Mesenchymal stem cell (in vitro differentiated cells and primary cell): ENCODE measurements at regions not wholly inside any gene's neighbourhood (a gene's known extent, or its start where the extent isn't known, plus 50 kb on each side); places are given as distances from the start of the nearest gene placed in this dataset.

Source experiments
- DNase-seq: peaks from one replicate; pipeline ENCODE4 v3.0.0-alpha.2; 2013
- H2AFZ ChIP-seq: one replicate; pipeline ENCODE4 v1.6.1; 2013; ENCODE audit warnings: low read depth, mild to moderate bottlenecking, control low read depth, inconsistent platforms, low read length, moderate library complexity
- H2AK5ac ChIP-seq: 2 replicates; pipeline ENCODE4 v1.6.1; 2013; ENCODE audit warnings: low read length, moderate library complexity, mild to moderate bottlenecking, inconsistent platforms; ENCODE audit not compliant: severe bottlenecking
- H2BK120ac ChIP-seq: one replicate; pipeline ENCODE4 v1.6.1; 2013; ENCODE audit warnings: low read depth, mild to moderate bottlenecking, inconsistent platforms, low read length, moderate library complexity
- H2BK12ac ChIP-seq, 2 experiments: one replicate each; pipeline ENCODE4 v1.6.1; 2013; ENCODE audit warnings: inconsistent platforms in 2 of 2, low read length in 2 of 2, mild to moderate bottlenecking in 2 of 2, moderate library complexity in 2 of 2, control low read depth in 1 of 2
- H2BK15ac ChIP-seq: one replicate; pipeline ENCODE4 v1.6.1; 2013; ENCODE audit warnings: mild to moderate bottlenecking, low read depth, inconsistent platforms; ENCODE audit not compliant: poor library complexity, severe bottlenecking
- H2BK5ac ChIP-seq: 2 replicates; pipeline ENCODE4 v1.6.1; 2013; ENCODE audit warnings: low read depth, mild to moderate bottlenecking, low read length, control low read depth, inconsistent platforms; ENCODE audit not compliant: poor library complexity, severe bottlenecking
- H3K14ac ChIP-seq, 2 experiments: one replicate each; pipeline ENCODE4 v1.6.1; 2013; ENCODE audit warnings: inconsistent platforms in 2 of 2, low read length in 2 of 2, control low read depth in 1 of 2, mild to moderate bottlenecking in 1 of 2, moderate library complexity in 1 of 2
- H3K18ac ChIP-seq, 2 experiments: one replicate each; pipeline ENCODE4 v1.6.1; 2013; ENCODE audit warnings: inconsistent platforms in 2 of 2, low read length in 2 of 2, control low read depth in 1 of 2, low read depth in 1 of 2, mild to moderate bottlenecking in 1 of 2
- H3K23ac ChIP-seq, 2 experiments: one replicate each; pipeline ENCODE4 v1.6.1; 2013; ENCODE audit warnings: inconsistent platforms in 2 of 2, low read length in 2 of 2, mild to moderate bottlenecking in 2 of 2, moderate library complexity in 2 of 2, control low read depth in 1 of 2
- H3K27ac ChIP-seq: 2 replicates; pipeline ENCODE4 v1.5.1; 2013; ENCODE audit warnings: mild to moderate bottlenecking, moderate library complexity, low read length, control low read depth, inconsistent platforms; ENCODE audit not compliant: poor library complexity, severe bottlenecking
- H3K27me3 ChIP-seq, 2 experiments: 2 replicates each; pipeline versions ENCODE4 v1.6.1 to v1.7.0; 2013; ENCODE audit warnings: low read length in 2 of 2, mild to moderate bottlenecking in 2 of 2, moderate library complexity in 2 of 2, control low read depth in 1 of 2, inconsistent platforms in 1 of 2; ENCODE audit not compliant: control insufficient read depth in 1 of 2, insufficient read depth in 1 of 2
- H3K36me3 ChIP-seq, 2 experiments: 2 replicates each; pipeline versions ENCODE4 v1.6.1 to v1.7.0; 2013; ENCODE audit warnings: low read length in 2 of 2, control low read depth in 1 of 2, inconsistent platforms in 1 of 2, low read depth in 1 of 2, mild to moderate bottlenecking in 1 of 2; ENCODE audit not compliant: insufficient read depth in 2 of 2, control insufficient read depth in 1 of 2
- H3K4ac ChIP-seq, 2 experiments: one replicate each; pipeline ENCODE4 v1.6.1; 2013; ENCODE audit warnings: inconsistent platforms in 2 of 2, low read length in 2 of 2, mild to moderate bottlenecking in 2 of 2, moderate library complexity in 2 of 2, control low read depth in 1 of 2, low read depth in 1 of 2
- H3K4me1 ChIP-seq: 2 replicates; pipeline ENCODE4 v1.6.1; 2013; ENCODE audit warnings: low read depth, low read length, control low read depth; ENCODE audit not compliant: control insufficient read depth, insufficient read depth
- H3K4me2 ChIP-seq: 2 replicates; pipeline ENCODE4 v1.6.1; 2013; ENCODE audit warnings: low read length, mild to moderate bottlenecking, inconsistent platforms; ENCODE audit not compliant: poor library complexity, severe bottlenecking
- H3K4me3 ChIP-seq, 2 experiments: 2 replicates each; pipeline versions ENCODE4 v1.5.1 to v1.7.0; 2013; ENCODE audit warnings: low read length in 2 of 2, mild to moderate bottlenecking in 2 of 2, control low read depth in 1 of 2, low read depth in 1 of 2; ENCODE audit not compliant: insufficient read depth in 1 of 2
- H3K79me1 ChIP-seq: replicated peaks from 2 replicates; pipeline ENCODE4 v1.6.1; 2013; ENCODE audit warnings: mild to moderate bottlenecking, control low read depth, low read length, inconsistent platforms; ENCODE audit not compliant: poor library complexity, severe bottlenecking
- H3K9ac ChIP-seq: 2 replicates; pipeline ENCODE4 v1.7.0; 2013; ENCODE audit warnings: mild to moderate bottlenecking, low read length, moderate library complexity
- H3K9me3 ChIP-seq: 2 replicates; pipeline ENCODE4 v1.7.0; 2013; ENCODE audit warnings: mild to moderate bottlenecking, low read length; ENCODE audit not compliant: control insufficient read depth
- H4K8ac ChIP-seq: one replicate; pipeline ENCODE4 v1.6.1; 2013; ENCODE audit warnings: inconsistent platforms, mild to moderate bottlenecking, low read length, moderate library complexity
- H4K91ac ChIP-seq: one replicate; pipeline ENCODE4 v1.6.1; 2013; ENCODE audit warnings: mild to moderate bottlenecking, low read length, inconsistent platforms
- WGBS: methylation state at CpG from one replicate; pipeline ENCODE4 v1.1.7; 2013; ENCODE audit warnings: mixed read lengths; 5-methylcytosine and 5-hydroxymethylcytosine counted together

- Histone ChIP-seq H3K9me3 (no peaks in the 10 kb centered on the region), H3K27me3 (peaks cover 3 to 21% of the 10 kb centered on the region in 2 experiments), H4K8ac (no peak overlapping the region), H4K91ac (no peak overlapping the region), H3K36me3 (no peaks in the 10 kb centered on the region), H3K4ac (no peak overlapping the region), H2BK12ac (no peak overlapping the region), H3K4me2 (no peak overlapping the region), H2AK5ac (no peak overlapping the region), H3K27ac (no peak overlapping the region), H2AFZ (no peak overlapping the region), H2BK5ac (no peak overlapping the region), H3K4me3 (no peak overlapping the region), H3K9ac (no peak overlapping the region), H3K23ac (no peak overlapping the region), H2BK120ac (no peak overlapping the region), H3K79me1 (no peaks in the 10 kb centered on the region), H2BK15ac (no peak overlapping the region), H3K4me1 (no peaks in the 10 kb centered on the region), H3K14ac (no peak overlapping the region), H3K18ac (no peak overlapping the region)
- 93% methylated on average over 22 of the region's 22 CpGs for WGBS
- DNase-seq: no peak
These were observed 196.9 kb downstream of the NRP2 start for GRCh38 chr2:205878999-205879762.

GRCh38 chr2:205877496-205877895, 195.2 kb downstream of the NRP2 start:
- Histone ChIP-seq H3K4me2 (no peak overlapping the region), H3K27ac (no peak overlapping the region), H3K79me1 (no peaks in the 10 kb centered on the region), H2BK5ac (no peak overlapping the region), H2BK15ac (no peak overlapping the region), H3K4ac (no peak overlapping the region), H2BK120ac (no peak overlapping the region), H3K14ac (no peak overlapping the region), H3K36me3 (no peaks in the 10 kb centered on the region), H3K9ac (no peak overlapping the region), H3K18ac (no peak overlapping the region), H2AK5ac (no peak overlapping the region), H3K4me1 (no peaks in the 10 kb centered on the region), H3K4me3 (no peak overlapping the region), H3K9me3 (no peaks in the 10 kb centered on the region), H3K23ac (no peak overlapping the region), H4K91ac (no peak overlapping the region), H4K8ac (no peak overlapping the region), H2AFZ (no peak overlapping the region), H3K27me3 (peaks cover 3 to 21% of the 10 kb centered on the region in 2 experiments), H2BK12ac (no peak overlapping the region)
- 97% methylated on average over 2 of the region's 3 CpGs for WGBS
- DNase-seq: no peak

DNA sequence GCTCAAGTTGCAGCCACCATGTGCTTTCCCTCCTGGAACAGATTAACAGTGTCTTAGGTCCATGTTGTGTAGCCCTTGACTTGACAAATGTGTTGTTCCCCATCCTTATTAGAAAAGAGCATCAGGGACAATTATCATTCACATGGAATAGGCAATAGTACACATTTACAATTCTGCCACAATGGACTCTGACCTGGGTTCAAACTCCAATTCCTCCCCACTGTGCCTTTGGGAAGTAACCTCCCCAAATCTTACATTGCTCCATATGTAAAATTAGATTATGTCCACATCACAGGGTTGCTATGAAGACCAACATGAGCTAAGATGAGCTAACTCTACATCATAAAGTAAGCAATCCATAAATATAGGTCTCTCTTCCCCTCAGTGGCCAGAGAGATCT, 193.8 kb downstream of the NRP2 start:
- H3K14ac ChIP-seq: no peak overlapping the region
- H3K36me3 ChIP-seq: no peaks in the 10 kb centered on the region
- H2BK12ac ChIP-seq: no peak overlapping the region
- no peak for DNase-seq
- H3K79me1 ChIP-seq: no peaks in the 10 kb centered on the region
- no peak overlapping the region for H3K18ac ChIP-seq
- no peak overlapping the region for H2BK15ac ChIP-seq
- H3K9ac ChIP-seq: no peak overlapping the region
- no peak overlapping the region for H4K8ac ChIP-seq
- no peak overlapping the region for H3K27ac ChIP-seq
- no peak overlapping the region for H2AFZ ChIP-seq
- H3K4ac ChIP-seq: no peak overlapping the region
- no peak overlapping the region for H3K23ac ChIP-seq
- H3K9me3 ChIP-seq: no peaks in the 10 kb centered on the region
- H3K4me2 ChIP-seq: no peak overlapping the region
- no peak overlapping the region for H2AK5ac ChIP-seq
- H2BK5ac ChIP-seq: no peak overlapping the region
- H4K91ac ChIP-seq: no peak overlapping the region
- H2BK120ac ChIP-seq: no peak overlapping the region
- H3K27me3 ChIP-seq: peaks cover 3 to 16% of the 10 kb centered on the region in 2 experiments
- no peaks in the 10 kb centered on the region for H3K4me1 ChIP-seq
- no peak overlapping the region for H3K4me3 ChIP-seq

DNA sequence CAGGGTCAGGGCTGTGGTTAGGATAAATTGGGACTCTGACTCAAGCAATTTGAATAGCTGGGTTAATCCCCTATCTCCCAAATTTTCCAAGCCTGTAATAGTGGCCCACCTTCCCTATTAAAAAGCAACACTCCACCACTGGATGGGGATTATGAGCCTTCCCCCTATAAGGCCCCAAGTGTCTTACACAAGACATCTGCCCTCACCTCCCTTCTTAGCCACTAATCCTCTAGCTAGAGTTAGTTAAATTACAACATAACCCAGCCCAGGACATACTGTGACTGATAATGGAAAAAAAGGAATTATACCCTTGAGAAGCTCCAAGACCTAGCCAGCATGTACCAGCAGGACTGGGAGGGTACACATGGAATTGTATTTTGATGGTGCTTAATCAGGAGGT, 190.4 kb downstream of the NRP2 start:
- Histone ChIP-seq H3K79me1 (no peaks in the 10 kb centered on the region), H4K91ac (no peak overlapping the region), H3K36me3 (no peaks in the 10 kb centered on the region), H2AFZ (no peak overlapping the region), H3K4me1 (no peaks in the 10 kb centered on the region), H3K4me2 (no peak overlapping the region), H3K4ac (no peak overlapping the region), H3K27me3 (no peaks in the 10 kb centered on the region), H3K9ac (no peak overlapping the region), H3K4me3 (no peak overlapping the region), H3K27ac (no peak overlapping the region), H4K8ac (no peak overlapping the region), H2BK120ac (no peak overlapping the region), H2AK5ac (no peak overlapping the region), H2BK5ac (no peak overlapping the region), H3K14ac (no peak overlapping the region), H2BK12ac (no peak overlapping the region), H3K18ac (no peak overlapping the region), H2BK15ac (no peak overlapping the region), H3K9me3 (no peaks in the 10 kb centered on the region), H3K23ac (no peak overlapping the region)
- DNase-seq: no peak
